NCI-H187 treated with DMSO at 0.1 percent for 48 hours (cell line): ENCODE measurements at regions not wholly inside any gene's neighbourhood (a gene's known extent, or its start where the extent isn't known, plus 50 kb on each side); places are given as distances from the start of the nearest gene placed in this dataset.

Experiments
- DNase-seq: peaks from one replicate; lab custom pipeline; 2025; lab: John Stamatoyannopoulos, UW

DNA sequence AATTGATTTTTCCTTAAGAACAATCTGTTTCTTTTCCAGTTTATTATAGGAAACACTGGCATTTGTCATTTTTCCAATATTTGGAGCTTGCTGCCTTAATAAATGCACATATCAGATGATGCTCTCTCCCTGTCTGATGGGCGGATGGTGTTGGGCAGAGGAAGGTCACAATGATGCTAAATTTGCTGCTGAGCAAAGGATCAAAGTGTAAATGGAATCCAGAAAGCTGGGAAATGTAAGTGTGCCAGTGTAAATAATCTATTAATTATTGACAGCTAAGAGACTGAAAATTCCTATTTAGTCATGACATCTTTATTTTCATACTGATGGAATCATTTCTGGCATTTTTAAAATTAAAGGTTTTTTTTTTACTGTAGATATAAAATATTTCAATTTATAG, 243.2 kb downstream of the PTBP2 start:
- DNase-seq = no peak

DNA sequence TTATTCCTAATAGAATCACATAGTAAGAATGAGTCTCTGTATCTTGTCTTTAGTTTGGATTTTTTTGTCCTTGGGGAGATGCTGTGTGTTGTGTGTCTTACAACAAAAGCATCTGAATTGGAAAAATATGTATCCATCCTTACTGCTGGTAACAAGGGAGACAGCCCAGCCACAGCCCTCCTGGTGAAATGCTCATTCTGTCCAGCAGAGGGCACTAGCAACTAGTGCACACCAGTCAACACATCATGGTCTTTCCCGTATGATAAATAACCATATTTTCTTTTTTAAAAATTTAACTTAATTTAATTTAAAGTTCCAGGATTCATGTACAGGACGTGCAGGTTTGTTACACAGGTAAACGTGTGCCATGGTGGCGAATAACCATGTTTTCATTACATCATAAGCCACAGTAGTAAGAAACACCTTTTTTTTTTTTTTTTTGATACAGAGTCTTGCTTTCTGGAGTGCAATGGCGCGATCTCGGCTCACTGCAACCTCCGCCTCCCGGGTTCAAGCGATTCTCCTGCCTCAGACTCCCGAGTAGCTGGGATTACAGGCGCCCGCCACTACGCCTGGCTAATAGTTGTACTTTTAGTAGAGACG, 245.1 kb downstream of the PTBP2 start:
- no peak for DNase-seq

DNA sequence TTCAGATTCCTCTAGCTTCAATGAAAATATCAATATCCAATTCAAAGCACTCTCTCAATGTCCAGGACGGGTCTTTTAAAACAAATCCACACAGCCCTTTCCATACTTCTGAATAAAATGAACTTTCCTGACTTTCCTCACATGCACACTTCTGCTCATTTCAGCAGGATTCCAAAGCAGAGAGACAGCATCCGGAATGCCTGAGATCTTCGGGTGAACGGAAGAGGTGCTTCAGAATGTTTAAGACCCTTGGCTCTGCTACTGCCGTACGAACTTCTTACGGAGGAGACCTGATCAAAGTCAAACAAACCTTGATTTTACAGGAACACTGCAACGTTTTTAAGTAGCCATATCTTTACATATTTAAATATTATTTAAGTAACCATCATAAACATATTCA, 245.7 kb downstream of the PTBP2 start:
- DNase-seq = no peak

DNA sequence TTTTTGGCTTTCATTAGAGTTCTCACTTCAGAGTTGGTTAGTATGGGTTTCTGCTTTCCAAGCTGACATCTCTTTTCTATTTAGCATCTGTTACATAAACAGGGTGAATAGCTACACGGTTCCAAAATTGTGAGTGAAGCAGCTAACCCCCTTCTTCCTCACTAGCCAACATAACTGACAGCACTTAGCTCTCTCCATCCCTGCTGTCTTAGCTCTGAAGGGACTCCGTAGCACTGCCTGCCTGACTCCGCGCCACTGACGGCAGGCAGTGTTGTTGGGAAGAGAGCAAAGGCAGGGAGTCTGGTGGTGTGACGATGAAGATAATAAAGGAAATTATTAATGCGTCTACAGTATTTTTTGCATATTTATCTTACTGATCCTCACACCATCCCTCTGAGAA, 247.0 kb downstream of the PTBP2 start:
- DNase-seq = no peak

DNA sequence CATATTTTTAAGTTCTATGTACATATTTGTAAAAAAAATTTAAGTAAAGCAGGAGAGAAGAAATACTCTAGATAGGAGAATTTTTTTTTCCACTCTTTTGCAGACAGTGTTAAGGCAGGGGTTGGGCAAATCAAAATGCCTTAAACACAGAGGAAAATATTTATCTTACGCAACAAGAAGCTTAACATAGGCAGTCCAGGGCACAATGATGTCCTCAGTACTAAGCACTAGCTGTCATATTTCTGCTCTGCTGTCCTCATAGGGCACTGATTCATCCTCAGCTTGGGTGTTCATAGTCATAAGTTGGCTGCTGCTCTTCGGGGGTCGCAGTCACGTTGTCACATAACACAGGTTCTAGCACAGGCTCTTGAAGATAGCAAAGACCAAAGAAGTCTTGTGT, 247.4 kb downstream of the PTBP2 start:
- DNase-seq = no peak

DNA sequence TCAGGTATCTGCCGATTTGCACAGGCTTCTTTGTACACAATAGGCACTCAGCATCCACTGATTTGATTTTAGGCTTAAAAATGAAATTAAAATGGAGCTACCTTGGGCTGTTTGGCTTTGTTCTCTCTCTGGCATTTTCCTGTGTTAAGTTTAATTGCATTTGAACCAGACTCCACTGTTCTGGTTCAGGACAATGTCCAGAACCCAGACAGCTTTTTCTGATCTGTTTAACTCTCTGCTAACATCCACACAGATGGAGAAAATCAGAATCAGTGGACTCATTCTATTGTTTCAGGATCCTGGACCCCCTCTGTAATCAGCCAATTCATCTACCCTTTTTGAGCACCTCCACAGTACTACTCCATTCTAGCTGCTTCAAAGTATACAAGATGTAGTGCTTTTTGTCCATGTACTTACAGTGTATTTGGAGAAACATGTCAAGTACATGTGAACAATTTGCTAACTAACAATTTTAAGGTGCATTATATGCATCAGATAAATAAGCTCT, 248.1 kb downstream of the PTBP2 start:
- no peak for DNase-seq

DNA sequence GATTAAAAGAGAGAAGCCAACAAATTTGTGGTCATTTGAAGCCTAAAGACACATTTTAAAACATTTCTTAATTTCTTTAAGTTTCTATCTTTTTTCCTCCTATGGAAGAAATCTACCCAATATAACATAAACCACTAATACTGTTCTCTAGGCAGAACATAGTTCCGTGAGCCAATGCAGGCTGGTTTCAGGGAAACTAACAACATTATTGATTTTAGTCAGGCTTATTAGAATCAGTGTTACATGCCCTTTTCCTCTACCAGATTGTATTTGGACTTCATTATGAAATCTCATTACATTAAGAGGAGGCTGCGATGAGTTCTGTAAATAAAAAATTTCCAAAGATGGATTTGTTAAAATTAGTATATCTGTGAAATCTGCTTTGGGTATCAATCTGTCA, 249.9 kb downstream of the PTBP2 start:
- DNase-seq = no peak

DNA sequence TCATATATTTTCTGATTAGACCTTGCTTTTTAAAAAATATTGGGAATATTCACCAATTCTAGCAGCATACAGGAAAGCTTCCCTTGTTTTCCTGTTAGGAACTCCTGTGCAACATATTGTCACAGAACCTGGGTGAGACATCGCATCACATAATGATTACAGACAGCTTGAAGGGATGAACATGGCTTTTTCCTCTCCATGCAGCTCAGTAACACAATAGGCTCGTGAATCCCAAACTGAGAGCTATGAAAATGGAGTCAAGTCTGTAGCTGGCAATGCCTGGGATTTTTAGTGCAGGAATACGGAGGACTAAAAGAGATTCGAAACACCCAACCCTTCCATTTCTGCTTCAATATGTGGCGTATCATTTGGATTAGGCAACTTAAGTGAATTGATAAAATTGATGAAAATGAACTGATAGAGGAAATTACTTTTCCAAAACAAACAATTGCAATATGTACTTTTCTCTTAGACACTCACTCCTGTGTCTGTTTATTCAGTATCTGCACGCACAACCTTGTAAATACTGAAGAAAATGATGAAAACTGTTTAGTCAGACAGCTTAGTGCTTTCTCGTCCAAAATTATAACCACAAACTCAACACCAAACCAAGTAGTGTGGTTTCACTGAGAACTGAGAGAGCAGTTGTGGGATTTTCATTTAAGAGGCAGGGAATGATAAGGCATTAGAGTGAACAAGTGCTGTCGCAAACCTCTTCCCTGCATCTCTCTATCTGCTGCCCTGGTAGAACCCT, 250.4 kb downstream of the PTBP2 start:
- no peak for DNase-seq

DNA sequence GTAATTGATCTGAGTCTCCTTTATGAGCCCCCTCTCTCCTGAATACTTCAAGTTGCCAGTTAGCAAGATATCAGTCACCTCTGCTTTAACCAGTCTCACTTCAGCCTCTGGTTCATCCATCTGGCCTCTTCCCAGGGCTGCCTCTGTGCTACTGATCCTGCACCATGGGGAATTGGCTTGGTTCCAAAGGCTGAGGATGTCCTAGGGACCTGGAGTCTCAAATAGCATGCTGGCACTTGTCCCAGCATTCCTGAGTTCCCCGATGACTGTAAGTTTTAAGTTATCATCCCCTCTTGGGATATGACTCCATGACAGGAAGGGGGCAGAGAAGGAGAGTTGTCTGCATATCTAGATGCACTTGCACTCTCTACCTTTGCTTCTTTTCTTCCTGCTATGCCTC, 252.0 kb downstream of the PTBP2 start:
- DNase-seq = no peak

DNA sequence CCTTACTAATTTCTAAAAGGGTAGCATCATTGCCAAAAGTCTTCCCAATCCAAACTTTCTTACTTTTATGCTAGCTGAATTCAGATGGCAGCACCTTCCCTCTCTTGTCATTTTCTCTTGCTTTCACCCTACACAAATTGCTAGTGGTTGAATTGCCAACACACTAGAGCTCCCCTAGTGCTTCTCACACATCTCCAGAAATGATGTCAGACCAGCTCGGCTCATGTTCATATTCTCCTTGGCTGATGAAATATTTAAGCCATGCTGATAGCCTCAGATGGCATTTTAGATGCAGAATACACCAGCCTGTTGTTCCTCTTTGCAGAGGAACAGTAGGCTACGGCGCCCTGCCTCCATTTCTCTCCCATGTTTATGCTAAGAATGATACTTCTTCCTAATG, 256.9 kb downstream of the PTBP2 start:
- no peak for DNase-seq

DNA sequence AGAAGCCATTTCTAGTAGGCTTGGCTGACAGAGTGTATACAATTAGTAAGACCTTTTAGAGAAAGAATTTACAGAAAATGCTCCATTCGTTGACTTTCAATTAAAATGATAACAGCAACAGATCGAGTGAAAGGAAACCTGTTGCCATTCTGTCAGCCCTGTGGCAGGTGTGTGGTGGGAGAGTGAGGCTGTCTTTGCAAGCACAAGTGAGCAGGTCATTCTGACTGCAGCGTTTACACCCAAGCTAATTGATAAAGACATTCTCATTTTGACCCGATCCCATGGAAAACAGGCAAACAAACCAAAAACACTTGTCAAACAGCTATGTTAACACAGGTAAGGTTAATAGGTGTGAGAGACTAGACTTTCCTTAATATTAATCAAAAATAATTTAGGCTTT, 257.3 kb downstream of the PTBP2 start:
- DNase-seq = no peak

DNA sequence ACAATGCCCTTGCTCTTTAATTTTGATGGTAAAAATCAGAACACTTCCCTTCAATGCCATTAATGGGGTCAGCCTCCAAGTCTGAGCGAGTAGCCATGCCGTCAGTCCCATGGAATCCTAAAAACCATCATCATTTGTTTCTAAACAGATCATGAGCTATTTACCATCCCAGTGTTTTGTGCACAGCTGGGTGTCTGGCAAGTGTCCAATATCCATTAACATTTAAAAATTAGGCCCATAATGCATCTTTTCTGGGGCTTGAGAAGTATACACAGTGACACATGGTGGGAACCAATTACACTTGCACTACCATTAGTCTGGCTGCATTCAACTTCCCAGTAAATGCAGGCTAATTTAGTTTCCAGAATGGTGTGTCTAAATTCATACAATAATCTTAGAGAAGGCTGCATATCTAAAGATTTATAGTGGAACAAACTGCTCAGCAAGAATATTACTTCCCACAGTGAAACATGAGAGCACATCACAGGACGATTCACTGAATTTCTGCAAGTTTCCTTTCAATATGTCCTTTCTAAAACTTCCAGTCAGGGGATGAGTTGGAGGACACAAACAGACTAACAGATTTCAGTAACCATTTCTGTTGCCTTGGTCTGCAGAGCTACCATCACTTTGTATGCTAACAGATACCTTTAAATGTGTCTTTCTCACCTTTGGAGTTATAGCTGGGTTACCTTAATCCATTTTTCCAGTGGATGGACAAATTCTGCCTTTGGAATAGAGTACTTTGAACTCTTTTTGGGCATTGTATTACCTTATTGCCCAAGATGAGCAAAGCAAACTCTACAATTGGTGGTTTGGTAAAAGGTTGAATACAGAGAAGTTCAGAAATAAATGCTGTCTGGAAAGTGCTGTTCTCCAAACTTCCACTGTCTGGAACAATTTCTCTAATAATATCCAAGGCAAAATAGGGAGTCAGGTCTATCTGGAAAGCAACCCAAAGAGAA, 258.0 kb downstream of the PTBP2 start:
- no peak for DNase-seq

DNA sequence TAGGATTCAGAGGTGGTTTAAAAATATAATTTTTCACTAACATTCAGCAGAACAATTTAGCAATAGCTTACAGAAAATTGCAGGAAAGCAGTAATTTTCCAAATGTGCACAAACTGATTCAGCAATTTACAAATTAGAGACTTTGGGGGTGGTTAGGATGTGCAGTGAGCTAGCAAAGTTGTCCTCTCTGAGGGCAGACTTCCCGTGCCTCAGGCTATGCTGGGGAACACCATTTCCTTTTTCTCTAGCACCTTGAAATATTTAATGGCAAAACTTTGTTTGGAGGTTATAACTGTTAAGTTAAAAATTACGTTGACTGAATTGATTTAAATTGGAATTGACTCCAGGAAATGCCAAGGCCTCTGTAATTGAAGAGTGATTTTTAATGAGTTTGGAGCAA, 258.9 kb downstream of the PTBP2 start:
- DNase-seq = no peak

DNA sequence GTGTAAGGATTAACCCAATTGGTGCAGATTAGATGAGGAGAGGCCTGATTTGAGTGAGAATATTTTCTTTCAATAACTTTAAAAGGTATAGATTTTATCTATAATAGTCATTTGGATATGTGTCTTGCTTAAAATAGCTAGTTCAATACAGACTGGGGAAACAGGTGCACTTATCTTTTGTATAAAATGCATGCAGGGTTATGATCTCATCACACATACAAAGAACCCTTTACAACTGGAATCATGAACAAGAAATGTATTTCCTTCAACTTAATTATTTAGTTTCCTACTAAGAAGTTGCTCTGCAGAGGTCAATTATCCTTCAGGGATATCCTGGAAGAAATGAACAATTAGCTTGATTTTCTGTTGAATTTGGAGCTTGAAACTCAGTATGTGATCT, 259.6 kb downstream of the PTBP2 start:
- DNase-seq = no peak

DNA sequence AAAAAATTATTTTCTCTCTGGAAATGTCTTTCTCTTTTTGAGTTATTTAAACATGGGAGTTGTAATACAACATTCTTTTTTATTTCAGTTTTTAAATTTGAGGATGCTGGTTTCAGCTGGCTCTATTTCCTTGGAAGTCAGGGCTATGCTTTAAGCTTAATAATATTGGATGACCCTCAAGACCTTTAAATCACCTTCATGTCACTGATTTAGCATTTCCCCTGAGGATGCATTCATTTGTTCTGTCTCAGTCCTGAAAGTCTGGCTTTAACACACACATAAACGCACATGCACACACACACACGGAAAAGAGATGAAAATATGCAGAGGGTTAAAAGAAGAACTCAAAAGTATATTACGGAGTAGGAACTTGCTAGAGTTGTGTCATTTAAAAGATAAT, 260.5 kb downstream of the PTBP2 start:
- no peak for DNase-seq

DNA sequence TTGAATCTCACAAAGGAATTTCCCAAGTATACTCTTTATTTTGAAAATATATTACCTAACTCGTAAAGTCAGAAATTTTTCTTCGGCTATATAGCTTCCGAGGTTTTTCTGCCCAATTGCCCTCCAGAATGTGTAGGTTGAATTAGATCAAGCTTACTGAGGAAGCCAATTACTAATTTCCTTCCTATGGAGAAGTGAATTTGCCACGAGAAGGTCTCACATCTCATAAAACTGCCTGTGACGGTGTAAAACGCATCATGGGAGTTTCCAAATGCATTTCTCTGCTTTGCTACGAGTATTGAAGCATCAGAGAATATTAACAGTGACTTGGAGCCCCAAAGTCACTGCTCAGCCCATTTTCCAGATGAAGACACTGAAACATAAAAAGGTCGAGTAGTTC, 262.3 kb downstream of the PTBP2 start:
- no peak for DNase-seq

DNA sequence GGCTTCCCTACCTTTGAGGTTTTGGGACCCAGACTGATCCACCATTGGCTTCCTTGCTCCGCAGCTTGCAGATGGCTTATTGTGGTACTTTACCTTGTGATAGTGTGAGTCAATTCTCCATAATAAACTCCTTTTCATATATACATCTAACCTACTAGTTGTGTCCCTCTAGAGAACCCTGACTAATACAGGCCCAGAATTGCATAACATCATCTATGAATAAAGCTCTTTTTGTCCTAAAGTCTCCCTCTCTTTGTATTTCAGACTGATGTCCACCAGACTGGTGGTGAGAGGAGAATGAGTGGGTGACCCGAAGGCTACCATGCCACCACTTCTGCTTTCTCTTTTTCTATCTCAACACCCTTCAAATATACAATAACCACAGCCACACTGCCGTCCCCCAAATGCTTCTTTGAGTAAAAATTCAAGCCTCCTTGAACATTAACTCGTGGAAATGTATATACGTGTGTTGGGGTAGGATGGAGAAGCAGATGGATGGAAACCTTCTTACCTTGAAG, 265.7 kb downstream of the PTBP2 start:
- DNase-seq = no peak

DNA sequence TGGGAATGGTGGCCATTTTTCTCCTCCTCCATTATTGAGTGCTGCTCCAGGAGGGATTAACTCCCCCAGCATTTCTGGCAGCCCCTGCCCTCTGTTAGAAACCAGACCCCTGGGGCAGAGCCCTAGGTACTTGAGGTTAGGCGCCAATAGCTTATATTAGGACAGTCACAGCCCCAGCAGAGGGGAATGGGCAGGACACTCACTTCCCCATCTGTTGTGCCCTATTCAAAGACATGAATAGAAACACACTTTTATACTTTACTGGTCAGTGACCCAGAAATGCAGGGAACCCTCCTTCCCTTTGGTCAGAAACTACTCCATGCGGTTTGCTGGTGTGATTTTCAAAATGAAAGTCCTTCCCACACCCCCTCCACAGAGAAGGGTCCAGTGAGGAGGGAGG, 267.7 kb downstream of the PTBP2 start:
- DNase-seq = no peak

DNA sequence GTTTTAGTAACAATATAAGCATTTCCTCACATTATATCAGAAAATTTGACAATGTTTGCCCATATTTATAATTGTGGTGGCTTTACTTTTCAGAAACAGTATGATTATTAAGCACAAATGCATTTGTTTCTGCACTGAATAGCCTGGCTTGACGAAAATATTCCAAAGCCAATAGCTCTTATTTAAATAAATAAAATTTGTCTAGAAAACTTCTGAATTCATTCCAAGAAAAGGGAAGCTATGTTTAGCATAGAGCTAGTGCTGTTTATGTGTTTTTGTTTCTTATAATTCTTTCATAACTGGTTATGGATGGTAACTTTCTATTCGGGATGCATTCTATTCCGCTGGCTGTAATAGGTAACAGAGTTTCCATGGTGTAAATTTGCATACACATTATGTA, 268.6 kb downstream of the PTBP2 start:
- no peak for DNase-seq

DNA sequence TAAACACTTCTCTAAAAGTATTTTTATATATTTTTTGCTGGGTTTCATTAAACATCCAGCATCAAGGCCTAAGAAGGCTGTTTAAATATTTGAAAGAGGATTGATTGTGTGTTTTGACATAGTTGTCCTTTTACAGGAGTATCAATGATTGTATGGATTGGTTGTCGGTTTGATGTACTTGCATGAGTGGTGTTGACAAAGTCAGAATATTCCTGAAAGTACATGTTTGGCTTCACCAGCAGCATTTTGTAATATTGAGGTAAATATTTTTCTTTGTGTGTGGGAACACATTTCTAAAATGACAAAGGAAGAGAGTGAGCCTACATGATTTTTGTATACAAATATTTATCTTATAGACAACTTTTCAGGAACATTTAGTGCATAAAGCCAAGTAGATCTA, 269.7 kb downstream of the PTBP2 start:
- DNase-seq = no peak

DNA sequence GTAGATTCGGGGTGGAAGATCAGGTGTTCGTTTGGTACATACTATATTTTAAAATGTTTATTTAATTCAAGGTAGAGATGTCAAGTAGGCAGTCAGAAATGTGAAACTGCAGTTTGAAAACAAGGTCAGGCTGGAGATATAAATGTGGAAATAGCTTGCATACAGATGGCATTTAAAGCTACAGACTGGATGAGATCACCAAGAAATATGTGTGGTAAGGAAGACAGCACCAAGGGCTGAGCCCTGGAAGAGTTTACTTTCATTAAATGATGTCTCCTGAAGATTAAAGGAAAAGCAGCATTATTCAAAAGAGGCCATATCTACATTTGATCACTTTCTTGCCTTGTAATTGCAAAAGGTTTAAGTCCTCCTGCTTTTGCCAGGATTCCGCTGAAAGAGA, 271.3 kb downstream of the PTBP2 start:
- no peak for DNase-seq

DNA sequence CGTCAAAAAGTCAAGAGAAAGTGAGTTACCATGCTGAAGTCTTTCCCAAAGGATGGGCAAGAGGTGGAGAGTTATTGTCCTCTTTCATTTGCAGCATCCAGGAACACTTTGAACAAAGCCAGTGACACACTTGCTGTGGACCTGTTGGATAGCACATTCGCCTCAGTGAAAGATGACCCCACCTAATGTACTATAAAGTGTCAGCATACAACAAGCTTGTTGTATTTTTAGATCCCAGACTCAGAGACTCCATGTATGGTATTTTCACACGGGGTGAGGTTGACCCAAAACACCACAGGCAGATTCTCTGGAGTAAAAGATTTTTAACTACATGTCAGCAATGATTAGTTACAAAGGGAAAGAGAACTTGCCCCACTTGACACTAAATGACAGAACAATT, 273.8 kb downstream of the PTBP2 start:
- no peak for DNase-seq

DNA sequence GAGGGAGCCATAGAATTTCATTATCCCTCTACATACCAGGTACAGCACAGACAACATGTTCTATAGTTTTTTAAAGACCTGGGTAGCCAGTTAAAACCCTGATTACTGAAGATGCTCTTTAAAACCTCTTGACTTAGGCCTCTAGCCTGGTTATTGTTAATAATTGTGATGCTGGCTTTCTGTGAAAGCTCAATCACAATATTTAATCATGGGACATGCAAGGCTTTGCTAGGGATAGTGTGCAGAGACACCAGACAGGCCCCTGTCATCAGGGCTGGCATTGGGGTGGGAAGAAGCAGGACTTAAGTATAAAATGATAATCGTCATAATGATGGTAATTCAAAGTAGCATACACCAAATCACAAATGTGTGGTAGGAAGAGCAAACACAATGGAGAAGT, 274.4 kb downstream of the PTBP2 start:
- no peak for DNase-seq
